Thoracic aorta (tissue), 2 donors: ENCODE measurements at regions not wholly inside any gene's neighbourhood (a gene's known extent, or its start where the extent isn't known, plus 50 kb on each side); places are given as distances from the start of the nearest gene placed in this dataset.

ENCODE experiments used
- ATAC-seq: fragments of 150-250 bp; one replicate; pipeline ENCODE4 v1.8.0; 2017; ENCODE audit warnings: low read depth; ENCODE audit not compliant: insufficient number of reproducible peaks, low FRiP score
- DNase-seq: peaks from one replicate; pipeline ENCODE4 v3.0.0-alpha.2; 2020; ENCODE audit warnings: low spot score
- H3K27ac ChIP-seq, 2 donors: fragments of 200-600 bp; sonication (generic); 1 replicate in 1 of 2; 2 replicates in 1 of 2; pipeline ENCODE4 v1.5.1; 2016; ENCODE audit warnings: mild to moderate bottlenecking in 2 of 2, moderate library complexity in 2 of 2
- H3K27me3 ChIP-seq: fragments of 200-600 bp; sonication (generic); replicated peaks from 2 replicates; pipeline ENCODE4 v1.6.0; 2016; ENCODE audit warnings: mild to moderate bottlenecking; ENCODE audit not compliant: insufficient read depth
- H3K36me3 ChIP-seq: fragments of 200-600 bp; sonication (generic); one replicate; pipeline ENCODE4 v1.5.1; 2016
- H3K4me1 ChIP-seq, 2 donors: fragments of 200-600 bp; sonication (generic); 1 replicate in 1 of 2; 2 replicates in 1 of 2; pipeline versions ENCODE4 v1.5.1 to v1.6.0; 2016; ENCODE audit warnings: low read depth in 2 of 2, mild to moderate bottlenecking in 1 of 2; ENCODE audit not compliant: control insufficient read depth in 1 of 2
- H3K4me3 ChIP-seq: fragments of 200-600 bp; sonication (generic); 2 replicates; pipeline ENCODE4 v1.5.1; 2016; ENCODE audit warnings: mild to moderate bottlenecking
- H3K9me3 ChIP-seq: fragments of 200-600 bp; sonication (generic); 2 replicates; pipeline ENCODE4 v1.5.1; 2016
- TF ChIP-seq, protein P1 (sequence below): fragments of 200-600 bp; sonication (generic); IDR thresholded peaks from one replicate; pipeline ENCODE4 v1.5.1; 2019; ENCODE audit warnings: antibody characterized with exemption

DNA sequence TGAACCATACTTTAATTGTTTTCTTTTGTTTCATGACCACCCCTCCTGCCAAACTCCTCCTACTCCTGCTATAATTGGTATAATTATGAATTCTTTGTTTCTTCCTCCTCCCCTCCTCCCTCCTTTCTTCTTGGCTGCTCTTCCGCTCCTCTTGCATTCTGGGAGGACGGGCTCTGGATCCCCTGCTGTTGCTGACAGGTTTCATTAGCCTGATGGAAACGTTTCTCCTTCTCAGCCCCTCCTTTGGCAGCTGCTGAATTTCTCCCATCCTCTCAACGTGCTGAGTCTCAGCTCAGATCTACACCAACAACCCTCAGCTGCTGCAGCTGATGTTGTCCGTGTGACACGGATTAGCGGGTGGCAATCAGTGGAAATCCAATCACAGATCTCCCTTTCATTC is 97.1 kb upstream of the UBAC2 start:
- no peak overlapping the region for H3K4me3 ChIP-seq
- no peaks in the 10 kb centered on the region for H3K9me3 ChIP-seq
- no peaks in the 10 kb centered on the region for H3K36me3 ChIP-seq
- H3K27ac ChIP-seq: no peak overlapping the region
- DNase-seq (no peak), ATAC-seq (no peak)
- no peaks in the 10 kb centered on the region for H3K27me3 ChIP-seq
- no peaks in the 10 kb centered on the region for H3K4me1 ChIP-seq
- TF ChIP-seq, protein P1, sequence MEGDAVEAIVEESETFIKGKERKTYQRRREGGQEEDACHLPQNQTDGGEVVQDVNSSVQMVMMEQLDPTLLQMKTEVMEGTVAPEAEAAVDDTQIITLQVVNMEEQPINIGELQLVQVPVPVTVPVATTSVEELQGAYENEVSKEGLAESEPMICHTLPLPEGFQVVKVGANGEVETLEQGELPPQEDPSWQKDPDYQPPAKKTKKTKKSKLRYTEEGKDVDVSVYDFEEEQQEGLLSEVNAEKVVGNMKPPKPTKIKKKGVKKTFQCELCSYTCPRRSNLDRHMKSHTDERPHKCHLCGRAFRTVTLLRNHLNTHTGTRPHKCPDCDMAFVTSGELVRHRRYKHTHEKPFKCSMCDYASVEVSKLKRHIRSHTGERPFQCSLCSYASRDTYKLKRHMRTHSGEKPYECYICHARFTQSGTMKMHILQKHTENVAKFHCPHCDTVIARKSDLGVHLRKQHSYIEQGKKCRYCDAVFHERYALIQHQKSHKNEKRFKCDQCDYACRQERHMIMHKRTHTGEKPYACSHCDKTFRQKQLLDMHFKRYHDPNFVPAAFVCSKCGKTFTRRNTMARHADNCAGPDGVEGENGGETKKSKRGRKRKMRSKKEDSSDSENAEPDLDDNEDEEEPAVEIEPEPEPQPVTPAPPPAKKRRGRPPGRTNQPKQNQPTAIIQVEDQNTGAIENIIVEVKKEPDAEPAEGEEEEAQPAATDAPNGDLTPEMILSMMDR: no peak

DNA sequence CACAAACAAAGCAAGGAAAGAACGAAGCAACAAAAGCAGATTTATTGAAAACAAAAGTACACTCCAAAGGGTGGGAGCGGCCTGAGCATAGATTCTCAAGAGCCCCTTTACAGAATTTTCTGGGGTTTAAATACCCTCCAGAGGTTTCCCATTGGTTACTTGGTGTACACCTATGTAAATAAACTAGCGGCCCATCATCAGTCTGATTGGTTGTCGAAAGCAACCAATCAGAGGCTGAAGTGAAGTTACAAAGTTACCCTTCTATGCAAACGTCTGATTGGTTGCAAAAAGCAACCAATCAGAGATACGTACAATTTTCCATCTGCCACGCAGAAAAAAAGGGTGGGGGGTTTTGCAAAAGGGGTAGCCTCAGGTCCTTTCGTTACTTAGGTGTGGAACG is 96.3 kb upstream of the UBAC2 start:
- no peaks in the 10 kb centered on the region for H3K36me3 ChIP-seq
- TF ChIP-seq, protein P1: no peak
- no peaks in the 10 kb centered on the region for H3K27me3 ChIP-seq
- no peak overlapping the region for H3K4me3 ChIP-seq
- ATAC-seq (no peak), DNase-seq (no peak)
- no peak overlapping the region for H3K27ac ChIP-seq
- no peaks in the 10 kb centered on the region for H3K9me3 ChIP-seq
- H3K4me1 ChIP-seq: no peaks in the 10 kb centered on the region

DNA sequence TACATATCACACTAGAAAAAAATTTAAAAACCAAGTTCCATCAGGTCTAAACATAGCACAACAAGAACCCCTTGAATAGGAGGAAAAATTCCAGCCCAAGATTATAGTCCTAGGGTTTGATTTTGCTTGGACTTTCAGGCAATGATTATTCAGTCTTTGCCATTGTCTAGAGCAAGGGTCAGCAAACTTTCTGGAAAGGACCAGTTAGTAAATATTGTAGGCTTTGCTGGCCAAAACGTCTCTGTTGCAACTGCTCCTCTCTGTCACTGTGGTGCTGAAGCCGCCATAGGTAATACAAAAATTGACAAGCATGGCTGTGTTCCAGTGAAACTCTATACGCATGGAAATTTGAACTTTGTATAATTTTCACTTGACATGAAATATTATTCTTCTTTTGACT is 95.5 kb upstream of the UBAC2 start:
- ATAC-seq (no peak), DNase-seq (no peak)
- TF ChIP-seq, protein P1: no peak
- no peaks in the 10 kb centered on the region for H3K27me3 ChIP-seq
- no peaks in the 10 kb centered on the region for H3K4me1 ChIP-seq
- H3K4me3 ChIP-seq: no peak overlapping the region
- H3K27ac ChIP-seq: no peak overlapping the region
- H3K9me3 ChIP-seq: no peaks in the 10 kb centered on the region
- H3K36me3 ChIP-seq: no peaks in the 10 kb centered on the region

DNA sequence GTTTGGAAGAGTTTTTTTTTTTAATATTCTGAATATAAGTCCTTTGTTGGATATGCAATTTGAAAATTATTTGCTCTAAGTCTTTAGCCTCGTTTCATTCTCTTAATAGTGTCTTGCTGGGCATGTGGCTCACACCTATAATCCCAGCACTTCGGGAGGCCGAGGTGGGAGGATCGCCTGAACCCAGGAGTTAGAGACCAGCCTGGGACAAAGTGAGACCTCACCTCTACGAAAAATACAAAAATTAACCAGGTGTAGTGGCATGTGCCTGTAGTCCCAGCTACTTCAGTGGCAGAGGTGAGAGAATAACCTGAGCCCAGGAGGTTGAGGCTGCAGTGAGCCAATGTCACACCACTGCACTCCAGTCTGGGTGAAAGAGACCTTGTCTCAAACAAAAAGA is 87.3 kb upstream of the UBAC2 start:
- Histone ChIP-seq H3K36me3 (no peaks in the 10 kb centered on the region), H3K4me3 (no peak overlapping the region), H3K27me3 (no peaks in the 10 kb centered on the region), H3K4me1 (no peaks in the 10 kb centered on the region), H3K27ac (no peak overlapping the region), H3K9me3 (no peaks in the 10 kb centered on the region)
- TF ChIP-seq, protein P1: no peak
- no peak for DNase-seq
- ATAC-seq: no peak

GRCh38 chr13:99118179-99118578 is 82.5 kb upstream of the UBAC2 start:
- no peaks in the 10 kb centered on the region for H3K9me3 ChIP-seq
- TF ChIP-seq, protein P1: no peak
- peaks cover 4% of the 10 kb centered on the region for H3K27me3 ChIP-seq
- no peak for DNase-seq
- no peaks in the 10 kb centered on the region for H3K36me3 ChIP-seq
- no peak for ATAC-seq
- no peak overlapping the region for H3K27ac ChIP-seq
- no peaks in the 10 kb centered on the region for H3K4me1 ChIP-seq
- no peak overlapping the region for H3K4me3 ChIP-seq
